HG02885 (cell line): ENCODE measurements at regions not wholly inside any gene's neighbourhood (a gene's known extent, or its start where the extent isn't known, plus 50 kb on each side); places are given as distances from the start of the nearest gene placed in this dataset.
A peak's percentile ranks its signal among the peaks of the same experiment; 100 is the strongest.
"Not testable (repeated sequence)": the region's sequence is repeated elsewhere in the genome, so short reads cannot be mapped to it uniquely, and the experiment has no call there.

Source experiments
- ATAC-seq: cut with Tn5 transposase; IDR thresholded peaks from one replicate; pipeline ENCODE4 v1.9.1; 2021; ENCODE audit warnings: mild to moderate bottlenecking; ENCODE audit not compliant: unreplicated experiment, poor library complexity

DNA sequence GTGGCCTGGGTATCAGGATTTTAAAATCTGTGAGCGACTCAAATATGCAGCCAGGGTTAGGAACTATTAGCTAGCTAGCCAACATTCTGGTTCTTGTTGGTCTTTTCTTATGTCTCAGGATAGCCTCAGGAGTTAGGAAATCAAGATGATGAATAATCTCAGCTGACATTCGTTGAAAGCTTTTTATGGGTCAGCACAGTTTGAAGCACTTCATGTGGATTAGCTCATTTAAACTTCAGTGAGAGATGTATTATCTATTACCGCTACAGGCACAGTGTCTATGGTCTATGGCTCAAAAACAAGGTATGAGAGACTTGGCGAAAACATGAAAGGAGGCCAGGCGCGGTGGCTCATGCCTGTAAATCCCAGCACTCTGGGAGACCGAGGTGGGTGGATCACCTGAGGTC lies 187.5 kb upstream of the THRB start:
- ATAC-seq = no peak

DNA sequence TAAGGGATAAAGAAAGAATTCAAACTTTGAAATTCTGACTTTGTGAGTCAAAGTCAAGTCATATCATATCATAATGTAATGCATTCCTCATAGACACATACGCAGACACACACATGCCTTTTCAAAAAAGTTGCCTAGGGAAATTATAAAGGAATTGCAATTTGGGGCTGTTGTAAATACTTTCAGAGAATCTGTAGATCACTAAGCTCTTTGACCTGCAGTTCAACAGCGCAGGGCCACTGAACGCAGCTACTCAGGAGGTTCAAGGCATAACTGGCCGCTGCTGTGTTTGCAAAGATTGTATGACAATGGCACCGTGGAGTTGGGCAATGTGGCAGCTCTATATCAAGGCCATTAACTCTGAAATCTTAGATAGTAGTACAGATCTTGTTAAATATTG lies 188.4 kb upstream of the THRB start:
- no peak for ATAC-seq

DNA sequence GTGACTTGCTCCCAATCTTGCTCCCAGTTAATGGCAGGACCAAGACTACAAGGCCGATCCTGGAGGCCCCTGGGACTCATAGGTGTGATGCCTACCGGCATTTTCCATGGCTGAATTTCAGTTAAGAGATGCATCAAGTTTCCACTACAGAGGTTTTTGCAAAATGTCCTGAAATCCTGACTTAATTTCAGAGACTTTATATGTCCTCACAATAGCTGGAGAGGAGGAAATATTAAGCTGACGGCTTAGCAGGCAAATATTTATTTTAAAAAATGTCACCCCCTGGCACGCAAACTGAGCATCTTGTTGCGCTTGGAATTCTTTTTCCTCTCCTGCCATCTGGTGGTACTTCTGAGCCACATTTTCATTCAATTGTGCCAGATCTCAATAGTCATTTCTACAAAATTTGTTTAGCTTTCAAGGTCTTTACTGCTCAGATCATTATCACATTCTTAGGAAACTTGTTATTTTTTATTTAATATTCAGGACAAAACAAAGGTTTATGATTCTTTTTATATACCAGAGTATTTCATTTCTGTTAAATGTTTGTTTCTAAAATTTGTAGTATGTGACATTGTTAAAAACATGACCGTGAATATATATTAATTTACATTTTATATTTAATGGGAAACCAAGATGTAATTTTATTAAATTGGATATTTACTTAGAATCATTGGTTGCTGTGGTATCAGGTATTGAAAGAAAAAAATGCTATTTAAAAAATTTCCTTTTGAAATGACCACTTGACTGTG lies 189.2 kb upstream of the THRB start:
- no peak for ATAC-seq

DNA sequence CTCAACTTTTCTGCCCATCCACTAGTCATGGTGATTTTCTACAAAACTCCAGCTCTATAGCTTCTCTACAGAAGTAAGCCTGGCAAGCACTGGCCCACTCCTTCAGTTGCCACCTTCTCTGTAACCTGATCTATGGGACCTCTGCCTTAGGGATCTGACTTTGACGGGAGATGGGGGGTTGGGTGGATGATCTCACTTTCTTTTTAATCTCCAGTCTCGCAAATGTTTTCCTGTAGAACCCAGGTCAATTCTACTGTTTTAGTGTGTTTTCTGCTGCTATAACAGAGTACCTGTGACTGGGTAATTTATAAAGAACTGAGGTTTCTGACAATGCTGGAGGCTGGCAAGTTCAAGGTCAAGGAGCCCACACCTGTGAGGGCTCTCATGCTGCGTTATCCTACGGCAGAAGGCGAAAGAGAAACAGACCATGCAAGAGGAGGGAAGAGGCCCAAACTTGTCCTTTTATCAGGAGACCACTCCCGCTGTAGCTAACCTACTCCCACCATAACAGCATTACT lies 189.9 kb upstream of the THRB start:
- no peak for ATAC-seq

DNA sequence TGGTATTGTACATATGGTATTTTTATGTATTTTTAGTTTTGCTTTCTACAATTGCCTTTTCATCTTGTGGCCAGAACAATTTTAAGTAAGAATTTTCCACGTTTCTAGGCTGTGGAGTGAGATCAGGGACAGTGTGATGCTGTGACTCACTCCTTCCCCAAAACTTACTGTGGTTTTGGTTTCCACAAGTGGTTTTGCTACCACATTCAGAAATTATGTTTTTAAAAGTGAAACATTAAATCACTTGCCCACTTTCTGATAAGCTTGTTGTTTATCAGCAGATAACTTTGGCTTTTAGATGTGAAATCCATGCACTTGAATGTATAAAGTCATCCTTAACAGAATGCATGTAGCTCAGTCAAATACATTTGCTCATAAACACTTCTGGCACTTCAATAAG lies 192.2 kb upstream of the THRB start:
- ATAC-seq = peak; percentile 44

DNA sequence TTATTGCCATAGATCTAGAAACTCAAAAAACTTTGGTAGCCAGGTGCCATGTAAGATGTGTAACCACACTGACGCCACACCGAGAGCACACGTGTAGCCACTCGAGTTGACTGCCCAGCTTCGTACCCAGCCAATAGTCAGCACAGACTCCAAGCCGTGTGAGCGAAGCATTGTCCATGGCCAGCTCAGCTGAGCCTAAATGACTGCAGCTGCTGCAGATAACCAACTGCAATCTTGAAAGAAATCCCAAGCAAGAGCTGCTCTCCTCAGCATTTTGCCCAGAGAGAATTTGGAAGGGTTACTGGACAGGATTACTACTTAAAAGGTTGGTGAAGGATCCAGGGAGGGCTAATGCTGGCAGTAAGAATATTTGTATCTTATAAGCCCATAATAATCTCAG lies 193.0 kb upstream of the THRB start:
- ATAC-seq = no peak

DNA sequence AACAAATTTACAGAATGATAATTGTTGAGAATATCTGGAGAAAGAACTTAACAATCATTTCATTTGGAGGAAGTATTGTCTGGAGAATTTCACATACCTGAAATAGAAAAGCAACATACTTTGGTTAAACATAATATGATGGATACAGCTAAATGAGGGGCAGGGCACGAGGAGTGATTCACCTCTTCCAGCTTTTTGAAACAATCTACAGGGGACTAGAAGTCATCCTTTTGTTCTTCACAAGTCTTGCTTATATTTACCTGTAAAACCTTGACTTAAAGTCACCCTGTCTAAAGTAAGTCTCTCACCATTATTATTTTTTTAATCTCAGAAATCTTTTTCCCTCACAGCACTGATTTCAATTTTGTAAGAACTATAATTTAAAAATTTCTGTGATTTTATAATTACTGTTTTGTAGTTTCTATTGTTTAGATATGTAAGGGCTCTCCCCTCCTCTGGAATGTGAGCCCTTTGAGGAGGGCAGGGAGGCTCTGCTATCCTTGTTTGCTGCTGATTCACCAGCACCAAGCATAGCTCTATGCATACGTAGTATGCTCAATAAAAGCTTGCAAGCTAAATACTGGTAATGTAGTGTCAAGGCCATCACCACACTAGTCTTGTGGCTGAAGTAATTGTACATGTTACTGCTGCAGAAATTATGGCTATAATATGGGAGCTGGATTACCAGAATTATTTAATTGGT lies 193.9 kb upstream of the THRB start:
- ATAC-seq = no peak

DNA sequence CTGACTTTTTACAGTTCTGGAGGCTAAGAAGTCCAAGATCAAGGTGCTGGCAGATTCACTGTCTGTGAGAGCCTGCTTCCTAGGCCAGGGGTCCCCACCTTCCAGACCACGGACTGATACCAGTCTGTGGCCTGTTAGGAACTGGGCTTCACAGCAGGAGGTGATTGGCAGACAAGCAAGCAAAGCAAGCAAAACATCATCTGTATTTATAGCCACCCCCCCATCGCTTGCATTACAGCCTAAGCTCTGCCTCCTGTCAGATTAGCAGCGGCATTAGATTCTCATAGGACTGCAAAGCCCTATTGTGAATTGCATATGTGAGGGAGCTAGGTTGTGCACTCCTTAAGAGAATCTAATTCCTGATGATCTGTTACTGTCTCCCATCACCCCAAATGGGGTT lies 194.7 kb upstream of the THRB start:
- no peak for ATAC-seq

DNA sequence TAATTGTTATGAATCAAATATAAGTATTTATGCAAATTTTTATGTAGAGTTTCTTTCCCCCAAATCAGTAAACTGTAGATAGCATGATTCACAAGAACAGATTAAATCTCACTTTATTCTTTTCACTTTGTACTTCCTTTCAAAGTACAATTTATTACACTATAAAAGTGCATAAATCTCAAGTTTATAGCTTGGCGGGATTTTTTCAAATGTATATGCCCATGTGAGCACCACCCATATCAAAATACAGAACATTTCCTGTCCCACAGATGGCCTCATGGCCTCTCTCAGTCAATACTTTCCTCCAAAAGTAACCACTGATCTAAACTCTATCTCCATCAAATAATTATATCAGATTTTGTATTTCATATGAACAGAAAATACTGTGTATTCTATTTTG lies 196.1 kb upstream of the THRB start:
- no peak for ATAC-seq

DNA sequence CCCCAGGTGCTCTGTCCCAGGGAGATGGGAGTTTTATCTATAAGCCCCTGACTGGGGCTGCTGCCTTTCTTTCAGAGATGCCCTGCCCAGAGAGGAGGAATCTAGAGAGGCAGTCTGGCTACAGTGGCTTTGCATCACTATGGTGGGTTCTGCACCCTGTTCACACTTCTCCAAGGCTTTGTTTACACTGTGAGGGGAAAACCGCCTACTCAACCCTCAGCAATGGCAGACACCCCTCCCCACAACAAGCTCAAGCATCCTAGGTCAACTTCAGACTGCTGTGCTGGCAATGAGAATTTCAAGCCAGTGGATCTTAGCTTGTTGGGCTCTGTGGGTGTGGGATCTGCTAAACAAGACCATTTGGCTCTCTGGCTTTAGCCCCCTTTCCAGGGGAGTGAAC lies 204.4 kb upstream of the THRB start:
- not testable (repeated sequence) for ATAC-seq

DNA sequence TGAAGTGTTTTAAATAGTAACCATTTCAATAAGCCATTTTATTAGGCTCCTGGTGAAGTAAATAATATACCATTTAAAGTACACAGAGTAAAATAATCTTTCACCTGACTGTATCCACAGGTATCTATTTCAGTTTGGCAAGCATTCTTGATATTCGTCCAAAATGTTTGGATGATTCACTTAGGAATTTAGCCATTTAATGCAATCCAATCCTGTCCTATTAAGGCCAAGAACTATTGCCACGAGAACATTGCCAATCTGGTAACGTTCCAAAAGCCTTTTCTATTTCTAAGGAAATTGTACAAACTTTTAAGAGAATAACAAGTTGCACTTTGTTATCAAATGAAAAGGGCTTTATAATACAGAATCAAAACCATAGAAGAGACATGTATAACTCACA lies 209.8 kb upstream of the THRB start:
- ATAC-seq = no peak

DNA sequence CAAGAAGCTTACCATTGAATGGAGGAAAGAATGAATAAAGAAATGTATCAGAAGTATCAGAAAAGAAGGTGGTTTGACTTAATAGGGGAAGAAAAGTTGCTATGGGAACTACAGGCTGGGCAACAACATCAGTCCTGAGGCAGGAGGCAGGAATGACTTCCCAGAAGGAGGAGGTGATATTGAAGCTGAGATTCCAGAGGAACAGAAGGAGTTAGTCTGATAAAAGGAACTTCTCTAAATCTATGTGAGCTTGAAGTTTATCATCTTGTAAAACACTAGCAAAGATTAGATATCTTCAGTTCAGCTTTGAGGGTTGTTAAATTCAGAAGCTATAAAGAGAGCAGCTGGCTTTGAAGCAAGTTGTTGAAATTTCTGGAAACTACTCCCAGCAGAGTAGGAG lies 213.3 kb upstream of the THRB start:
- no peak for ATAC-seq

DNA sequence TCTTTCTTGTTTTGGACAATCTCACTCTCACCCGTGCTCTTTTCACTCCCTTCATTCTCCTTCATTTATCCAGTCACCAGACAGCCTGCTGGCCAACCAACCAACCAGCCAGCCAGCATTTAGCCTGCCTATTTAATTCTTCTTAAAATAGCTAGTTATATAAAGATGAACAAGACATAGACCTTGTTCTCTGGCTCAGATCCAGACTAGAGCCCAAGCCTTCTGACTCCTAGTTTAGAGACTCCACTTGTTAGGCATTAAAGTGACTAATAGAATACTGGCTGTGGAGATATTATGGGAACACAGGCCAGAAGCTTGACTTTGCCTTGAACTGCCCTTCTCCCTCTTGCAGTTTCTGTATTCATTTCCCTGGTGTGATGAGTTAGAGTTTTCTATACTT lies 215.3 kb upstream of the THRB start:
- no peak for ATAC-seq

DNA sequence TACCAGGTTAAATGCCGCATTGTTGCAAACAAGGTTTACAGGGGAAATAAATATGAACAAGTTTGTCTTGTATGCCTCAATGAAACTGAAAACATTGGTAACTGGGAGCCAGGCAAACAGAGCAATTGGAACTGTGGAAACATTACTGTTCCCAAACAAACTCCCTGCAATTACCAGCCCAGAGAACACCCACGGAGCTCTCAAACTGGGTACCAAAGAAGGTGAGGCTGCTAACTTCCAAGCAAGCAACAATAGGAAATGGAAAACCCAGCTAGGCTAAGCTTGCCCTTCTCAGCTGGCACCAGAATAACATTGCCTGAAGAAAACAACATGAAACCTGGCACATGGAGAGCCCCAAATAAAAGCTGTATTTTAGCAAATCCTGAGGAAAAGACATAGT lies 218.9 kb upstream of the THRB start:
- ATAC-seq = no peak

DNA sequence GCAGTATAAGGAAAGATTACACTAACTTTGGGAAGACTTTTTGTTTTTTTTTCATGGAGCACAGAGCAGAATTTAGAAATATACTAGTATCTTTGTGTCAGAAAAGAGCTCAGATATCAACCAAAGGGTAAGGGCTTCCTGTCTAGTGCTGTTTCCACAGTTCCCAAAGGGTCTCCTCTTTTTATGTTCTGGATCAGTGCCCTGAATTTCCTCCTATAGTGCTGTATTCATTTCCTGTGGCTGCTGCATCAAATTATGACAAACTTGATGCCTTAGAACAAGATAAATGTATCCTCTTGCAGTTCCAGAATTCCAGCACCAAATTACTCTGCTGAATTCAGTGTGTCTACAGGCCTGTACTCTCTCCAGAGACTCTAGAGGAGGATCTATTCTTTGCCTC lies 219.8 kb upstream of the THRB start:
- ATAC-seq = no peak

DNA sequence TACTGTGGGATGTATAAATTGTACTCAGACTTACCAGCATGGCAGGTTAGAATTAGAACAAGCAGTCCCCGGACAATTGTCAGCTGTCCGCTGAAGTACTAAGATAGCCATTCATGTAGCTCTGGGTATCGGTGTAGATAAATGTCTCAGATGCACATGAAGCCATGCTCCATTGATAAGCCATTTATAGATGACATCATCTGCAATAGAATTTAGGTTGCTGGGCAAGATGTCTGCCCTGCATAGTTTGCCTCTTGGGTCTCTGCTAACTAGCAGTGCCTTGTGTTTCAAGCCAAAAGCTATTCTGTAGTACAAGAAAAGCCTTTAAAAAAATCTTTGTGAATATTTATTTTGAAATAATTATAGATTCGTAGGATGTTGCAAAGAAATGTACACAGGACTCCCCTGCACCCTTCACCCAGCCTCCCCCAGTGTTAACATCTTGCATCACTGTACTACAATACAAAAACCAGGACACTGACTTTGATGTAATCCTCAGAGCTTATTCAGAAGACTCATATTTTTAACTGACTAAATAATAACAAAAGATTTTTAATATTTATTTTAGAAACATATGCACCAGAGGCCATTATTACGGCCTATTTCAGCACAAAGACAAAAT lies 220.6 kb upstream of the THRB start:
- ATAC-seq = no peak

DNA sequence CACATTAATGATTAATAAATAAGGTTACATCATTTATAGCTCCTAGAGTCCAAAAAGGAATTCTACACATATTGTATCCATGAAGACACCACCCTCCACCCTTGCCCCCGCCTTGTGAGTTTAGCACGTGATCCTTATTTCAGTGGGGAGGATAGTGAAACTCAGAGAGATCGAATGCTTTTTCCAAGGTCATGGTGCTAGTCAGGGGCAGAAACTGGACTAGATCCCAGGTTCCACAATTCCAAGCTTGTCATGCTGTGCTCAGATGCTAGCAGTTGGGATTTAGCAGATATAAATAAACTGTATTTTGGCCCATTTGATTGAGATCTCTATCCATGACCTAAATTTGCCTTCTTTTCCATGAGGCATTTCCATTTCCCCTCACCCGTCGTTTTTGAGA lies 227.4 kb upstream of the THRB start:
- no peak for ATAC-seq

DNA sequence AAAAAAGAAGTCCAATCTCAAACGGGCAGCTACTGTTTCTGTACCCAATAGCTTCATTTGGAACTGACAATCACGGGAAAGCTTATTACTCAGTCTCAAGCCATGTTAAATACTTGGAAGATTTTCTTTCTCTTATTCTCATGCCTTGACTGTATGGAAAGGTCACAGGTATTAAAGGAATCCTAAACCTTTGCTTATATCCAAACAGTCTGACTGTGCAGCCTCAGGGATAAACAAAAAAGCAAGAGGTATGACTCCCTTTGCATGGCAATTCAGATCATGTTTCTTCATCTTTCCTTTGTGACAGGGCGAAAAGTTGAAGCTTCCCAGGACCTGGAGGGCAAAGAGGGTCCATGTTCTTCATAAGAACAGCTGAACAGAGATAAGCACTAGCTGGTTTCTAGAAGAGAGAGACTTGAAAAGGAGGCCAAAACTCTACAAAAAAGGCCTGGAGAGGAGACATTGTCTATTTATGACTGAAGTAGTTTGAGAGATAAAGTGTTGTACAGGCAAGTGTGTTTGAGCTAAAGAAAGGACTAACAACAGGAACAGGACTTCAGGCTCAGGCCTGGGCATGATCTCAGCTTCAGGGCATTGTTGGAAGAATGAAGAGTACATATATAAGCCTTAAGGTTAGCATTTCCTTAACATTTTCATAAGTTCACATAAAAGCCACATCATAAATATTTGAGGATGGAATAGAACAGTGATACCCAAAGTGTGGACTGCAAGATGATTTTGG lies 231.0 kb upstream of the THRB start:
- ATAC-seq = no peak

DNA sequence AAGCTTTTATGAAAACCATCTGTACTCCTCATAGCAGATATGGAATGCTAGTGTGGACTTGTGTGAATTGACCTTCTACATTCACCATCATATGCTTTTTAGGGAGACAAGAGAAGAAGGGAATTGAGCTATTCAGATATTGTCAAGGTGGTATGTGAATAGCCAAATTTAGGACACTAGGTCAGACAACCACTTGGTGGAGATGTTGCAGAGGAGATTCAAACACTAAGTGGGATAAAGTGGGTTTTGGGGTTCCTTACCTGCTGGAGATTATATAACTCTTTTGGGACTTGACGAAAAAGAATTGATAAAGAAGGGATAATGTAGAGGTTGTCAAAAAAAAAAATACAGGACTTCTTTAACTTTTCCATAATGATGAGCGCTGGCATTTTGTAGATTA lies 231.8 kb upstream of the THRB start:
- ATAC-seq = no peak

DNA sequence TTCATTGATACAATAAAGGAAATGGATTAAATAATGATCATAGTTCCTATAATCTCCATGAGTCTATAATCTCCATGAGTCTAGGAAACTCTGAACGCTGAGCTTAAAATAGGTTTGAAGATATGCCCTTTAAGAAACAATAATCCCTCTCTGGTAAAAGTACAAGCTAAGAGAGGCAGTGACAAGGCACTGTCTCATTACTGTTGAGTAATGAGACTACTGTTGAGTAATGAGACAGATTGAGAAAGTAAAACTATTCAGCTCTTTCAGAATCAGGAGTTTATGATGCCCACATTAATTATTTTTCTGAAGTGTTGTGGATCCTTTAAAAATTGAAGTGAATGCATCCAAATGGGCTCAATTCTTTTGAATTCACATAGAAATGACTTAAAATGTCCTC lies 235.5 kb upstream of the THRB start:
- ATAC-seq = no peak

DNA sequence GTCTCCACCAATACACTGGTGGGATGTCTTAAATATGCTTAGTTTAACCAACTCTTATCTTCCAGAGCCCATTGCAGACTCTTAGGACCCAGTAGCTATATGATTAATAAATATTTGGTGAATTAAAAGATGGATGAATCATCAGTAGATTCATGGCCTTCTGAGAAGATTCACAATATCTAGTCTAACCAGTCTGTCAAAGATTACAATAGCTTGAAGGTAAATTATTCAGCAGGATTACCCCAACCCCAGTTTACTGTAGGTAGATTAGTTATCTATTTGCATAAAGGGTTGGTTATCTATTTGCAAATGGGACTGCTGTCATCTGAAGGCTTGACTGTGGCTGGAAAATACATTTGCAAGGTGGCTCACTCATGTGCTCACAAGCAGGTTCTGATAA lies 239.4 kb upstream of the THRB start:
- no peak for ATAC-seq
